ENCODE measurements at regions not wholly inside any gene's neighbourhood (a gene's known extent, or its start where the extent isn't known, plus 50 kb on each side); places are given as distances from the start of the nearest gene placed in this dataset.

GRCh38 chr6:164108092-164108491, 693.6 kb downstream of the QKI start:
- no peak for TF ChIP-seq CTCF (IDR thresholded peaks at IDR 0.05)
- DNase-seq (ENCODE audit: low spot score): no peak
- ATAC-seq (ENCODE audit: low FRiP score): no peak

GRCh38 chr6:164107297-164107995, 692.9 kb downstream of the QKI start:
- no peak for TF ChIP-seq CTCF (IDR thresholded peaks at IDR 0.05)
- DNase-seq (ENCODE audit: low spot score) (no peak), ATAC-seq (ENCODE audit: low FRiP score) (no peak)

GRCh38 chr6:164106345-164106769, 691.8 kb downstream of the QKI start:
- DNase-seq (ENCODE audit: low spot score) (no peak), ATAC-seq (ENCODE audit: low FRiP score) (no peak)
- TF ChIP-seq CTCF (IDR thresholded peaks at IDR 0.05): no peak

GRCh38 chr6:164105705-164106104, 691.2 kb downstream of the QKI start:
- ATAC-seq (ENCODE audit: low FRiP score) (no peak), DNase-seq (ENCODE audit: low spot score) (no peak)
- TF ChIP-seq CTCF (IDR thresholded peaks at IDR 0.05): no peak

GRCh38 chr6:164104432-164104831, 689.9 kb downstream of the QKI start:
- no peak for TF ChIP-seq CTCF (IDR thresholded peaks at IDR 0.05)
- DNase-seq (ENCODE audit: low spot score) (no peak), ATAC-seq (ENCODE audit: low FRiP score) (no peak)

GRCh38 chr6:164102693-164103092, 688.2 kb downstream of the QKI start:
- no peak for TF ChIP-seq CTCF (IDR thresholded peaks at IDR 0.05)
- no peak for DNase-seq (ENCODE audit: low spot score)
- ATAC-seq (ENCODE audit: low FRiP score): no peak

- TF ChIP-seq CTCF (IDR thresholded peaks at IDR 0.05): no peak
- DNase-seq (ENCODE audit: low spot score) (no peak), ATAC-seq (ENCODE audit: low FRiP score) (no peak)
Observed at GRCh38 chr6:164101859-164102258, 687.3 kb downstream of the QKI start.
